ENCODE measurements at regions not wholly inside any gene's neighbourhood (a gene's known extent, or its start where the extent isn't known, plus 50 kb on each side); places are given as distances from the start of the nearest gene placed in this dataset.

GRCh38 chr15:94059013-94059587 is 172.3 kb upstream of the MCTP2 start:
- peak in 1 of 2 donors; percentile 14 for DNase-seq
- WGBS (ENCODE audit: insufficient coverage, low lambda C conversion rate) = 86% methylated on average over 1 of the region's 3 CpGs
- Histone ChIP-seq H3K36me3 (ENCODE audit: control insufficient read depth, insufficient read depth, low read length) (no peaks in the 10 kb centered on the region), H3K9me3 (ENCODE audit: control insufficient read depth, low read depth, low read length) (no peaks in the 10 kb centered on the region), H3K27ac (ENCODE audit: low read length) (no peak overlapping the region), H3K4me1 (ENCODE audit: control insufficient read depth, insufficient read depth, low read length) (no peaks in the 10 kb centered on the region), H3K4me3 (ENCODE audit: low read length) (no peak overlapping the region), H3K27me3 (ENCODE audit: control insufficient read depth, insufficient read depth, low read length) (no peaks in the 10 kb centered on the region)

GRCh38 chr15:94057305-94057704 is 174.1 kb upstream of the MCTP2 start:
- 71% methylated on average over 1 of the region's 1 CpG for WGBS (ENCODE audit: insufficient coverage, low lambda C conversion rate)
- Histone ChIP-seq H3K27ac (ENCODE audit: low read length) (no peak overlapping the region), H3K4me1 (ENCODE audit: control insufficient read depth, insufficient read depth, low read length) (no peaks in the 10 kb centered on the region), H3K27me3 (ENCODE audit: control insufficient read depth, insufficient read depth, low read length) (no peaks in the 10 kb centered on the region), H3K4me3 (ENCODE audit: low read length) (no peak overlapping the region), H3K36me3 (ENCODE audit: control insufficient read depth, insufficient read depth, low read length) (no peaks in the 10 kb centered on the region), H3K9me3 (ENCODE audit: control insufficient read depth, low read depth, low read length) (no peaks in the 10 kb centered on the region)
- DNase-seq = no peak

- no peak for DNase-seq
- Histone ChIP-seq H3K4me3 (ENCODE audit: low read length) (no peak overlapping the region), H3K27ac (ENCODE audit: low read length) (no peak overlapping the region), H3K36me3 (ENCODE audit: control insufficient read depth, insufficient read depth, low read length) (no peaks in the 10 kb centered on the region), H3K9me3 (ENCODE audit: control insufficient read depth, low read depth, low read length) (peaks cover 5% of the 10 kb centered on the region), H3K4me1 (ENCODE audit: control insufficient read depth, insufficient read depth, low read length) (no peaks in the 10 kb centered on the region), H3K27me3 (ENCODE audit: control insufficient read depth, insufficient read depth, low read length) (no peaks in the 10 kb centered on the region)
Measured at GRCh38 chr15:94056314-94056713, 175.0 kb upstream of the MCTP2 start.

GRCh38 chr15:94053626-94054025 is 177.7 kb upstream of the MCTP2 start:
- no peaks in the 10 kb centered on the region for H3K4me1 ChIP-seq (ENCODE audit: control insufficient read depth, insufficient read depth, low read length)
- no peak overlapping the region for H3K27ac ChIP-seq (ENCODE audit: low read length)
- no peaks in the 10 kb centered on the region for H3K27me3 ChIP-seq (ENCODE audit: control insufficient read depth, insufficient read depth, low read length)
- DNase-seq = no peak
- peaks cover 6% of the 10 kb centered on the region for H3K9me3 ChIP-seq (ENCODE audit: control insufficient read depth, low read depth, low read length)
- no peaks in the 10 kb centered on the region for H3K36me3 ChIP-seq (ENCODE audit: control insufficient read depth, insufficient read depth, low read length)
- H3K4me3 ChIP-seq (ENCODE audit: low read length) = no peak overlapping the region

- Histone ChIP-seq H3K9me3 (ENCODE audit: control insufficient read depth, low read depth, low read length) (peaks cover 6% of the 10 kb centered on the region), H3K4me3 (ENCODE audit: low read length) (no peak overlapping the region), H3K36me3 (ENCODE audit: control insufficient read depth, insufficient read depth, low read length) (no peaks in the 10 kb centered on the region), H3K27ac (ENCODE audit: low read length) (no peak overlapping the region), H3K27me3 (ENCODE audit: control insufficient read depth, insufficient read depth, low read length) (no peaks in the 10 kb centered on the region), H3K4me1 (ENCODE audit: control insufficient read depth, insufficient read depth, low read length) (no peaks in the 10 kb centered on the region)
- WGBS (ENCODE audit: insufficient coverage, low lambda C conversion rate) = no CpG with 5 or more reads among the region's 2 CpGs
- no peak for DNase-seq
Measured at GRCh38 chr15:94052711-94053110, 178.7 kb upstream of the MCTP2 start.

GRCh38 chr15:94047566-94047965 is 183.8 kb upstream of the MCTP2 start:
- Histone ChIP-seq H3K36me3 (ENCODE audit: control insufficient read depth, insufficient read depth, low read length) (no peaks in the 10 kb centered on the region), H3K4me3 (ENCODE audit: low read length) (no peak overlapping the region), H3K4me1 (ENCODE audit: control insufficient read depth, insufficient read depth, low read length) (no peaks in the 10 kb centered on the region), H3K27me3 (ENCODE audit: control insufficient read depth, insufficient read depth, low read length) (no peaks in the 10 kb centered on the region), H3K27ac (ENCODE audit: low read length) (no peak overlapping the region), H3K9me3 (ENCODE audit: control insufficient read depth, low read depth, low read length) (peaks cover 6% of the 10 kb centered on the region)
- DNase-seq = no peak
- no CpG with 5 or more reads among the region's 2 CpGs for WGBS (ENCODE audit: insufficient coverage, low lambda C conversion rate)

- H3K27ac ChIP-seq (ENCODE audit: low read length) = no peak overlapping the region
- no peaks in the 10 kb centered on the region for H3K4me1 ChIP-seq (ENCODE audit: control insufficient read depth, insufficient read depth, low read length)
- H3K9me3 ChIP-seq (ENCODE audit: control insufficient read depth, low read depth, low read length) = no peaks in the 10 kb centered on the region
- WGBS (ENCODE audit: insufficient coverage, low lambda C conversion rate) = 50% methylated on average over 2 of the region's 9 CpGs
- H3K27me3 ChIP-seq (ENCODE audit: control insufficient read depth, insufficient read depth, low read length) = no peaks in the 10 kb centered on the region
- no peak for DNase-seq
- no peak overlapping the region for H3K4me3 ChIP-seq (ENCODE audit: low read length)
- no peaks in the 10 kb centered on the region for H3K36me3 ChIP-seq (ENCODE audit: control insufficient read depth, insufficient read depth, low read length)
Measured at GRCh38 chr15:94042180-94042928, 189.0 kb upstream of the MCTP2 start.

GRCh38 chr15:94041746-94042145 is 189.6 kb upstream of the MCTP2 start:
- WGBS (ENCODE audit: insufficient coverage, low lambda C conversion rate) = 73% methylated on average over 3 of the region's 3 CpGs
- Histone ChIP-seq H3K4me1 (ENCODE audit: control insufficient read depth, insufficient read depth, low read length) (no peaks in the 10 kb centered on the region), H3K4me3 (ENCODE audit: low read length) (no peak overlapping the region), H3K27ac (ENCODE audit: low read length) (no peak overlapping the region), H3K9me3 (ENCODE audit: control insufficient read depth, low read depth, low read length) (no peaks in the 10 kb centered on the region), H3K36me3 (ENCODE audit: control insufficient read depth, insufficient read depth, low read length) (no peaks in the 10 kb centered on the region), H3K27me3 (ENCODE audit: control insufficient read depth, insufficient read depth, low read length) (no peaks in the 10 kb centered on the region)
- DNase-seq = no peak

- DNase-seq = no peak
- Histone ChIP-seq H3K36me3 (ENCODE audit: control insufficient read depth, insufficient read depth, low read length) (no peaks in the 10 kb centered on the region), H3K4me1 (ENCODE audit: control insufficient read depth, insufficient read depth, low read length) (no peaks in the 10 kb centered on the region), H3K27me3 (ENCODE audit: control insufficient read depth, insufficient read depth, low read length) (no peaks in the 10 kb centered on the region), H3K27ac (ENCODE audit: low read length) (no peak overlapping the region), H3K9me3 (ENCODE audit: control insufficient read depth, low read depth, low read length) (no peaks in the 10 kb centered on the region), H3K4me3 (ENCODE audit: low read length) (no peak overlapping the region)
- WGBS (ENCODE audit: insufficient coverage, low lambda C conversion rate) = 100% methylated on average over 1 of the region's 2 CpGs
Measured at GRCh38 chr15:94040541-94041248, 190.7 kb upstream of the MCTP2 start.

- no peaks in the 10 kb centered on the region for H3K27me3 ChIP-seq (ENCODE audit: control insufficient read depth, insufficient read depth, low read length)
- DNase-seq = no peak
Measured at GRCh38 chr15:94036156-94036555, 195.2 kb upstream of the MCTP2 start.

GRCh38 chr15:94033683-94034020 is 197.7 kb upstream of the MCTP2 start:
- Histone ChIP-seq H3K27ac (ENCODE audit: low read length) (no peak overlapping the region), H3K36me3 (ENCODE audit: control insufficient read depth, insufficient read depth, low read length) (no peaks in the 10 kb centered on the region), H3K4me1 (ENCODE audit: control insufficient read depth, insufficient read depth, low read length) (no peaks in the 10 kb centered on the region), H3K27me3 (ENCODE audit: control insufficient read depth, insufficient read depth, low read length) (no peaks in the 10 kb centered on the region), H3K4me3 (ENCODE audit: low read length) (no peak overlapping the region), H3K9me3 (ENCODE audit: control insufficient read depth, low read depth, low read length) (no peaks in the 10 kb centered on the region)
- DNase-seq = no peak
- no CpG with 5 or more reads among the region's 17 CpGs for WGBS (ENCODE audit: insufficient coverage, low lambda C conversion rate)

More at GRCh38 chr15:94036156-94036555, 195.2 kb upstream of the MCTP2 start:
- Histone ChIP-seq H3K27ac (ENCODE audit: low read length) (no peak overlapping the region), H3K36me3 (ENCODE audit: control insufficient read depth, insufficient read depth, low read length) (no peaks in the 10 kb centered on the region), H3K9me3 (ENCODE audit: control insufficient read depth, low read depth, low read length) (no peaks in the 10 kb centered on the region), H3K4me3 (ENCODE audit: low read length) (no peak overlapping the region), H3K4me1 (ENCODE audit: control insufficient read depth, insufficient read depth, low read length) (no peaks in the 10 kb centered on the region)
- WGBS (ENCODE audit: insufficient coverage, low lambda C conversion rate) = 93% methylated on average over 2 of the region's 2 CpGs
